ENCODE measurements at regions not wholly inside any gene's neighbourhood (a gene's known extent, or its start where the extent isn't known, plus 50 kb on each side); places are given as distances from the start of the nearest gene placed in this dataset.

DNA sequence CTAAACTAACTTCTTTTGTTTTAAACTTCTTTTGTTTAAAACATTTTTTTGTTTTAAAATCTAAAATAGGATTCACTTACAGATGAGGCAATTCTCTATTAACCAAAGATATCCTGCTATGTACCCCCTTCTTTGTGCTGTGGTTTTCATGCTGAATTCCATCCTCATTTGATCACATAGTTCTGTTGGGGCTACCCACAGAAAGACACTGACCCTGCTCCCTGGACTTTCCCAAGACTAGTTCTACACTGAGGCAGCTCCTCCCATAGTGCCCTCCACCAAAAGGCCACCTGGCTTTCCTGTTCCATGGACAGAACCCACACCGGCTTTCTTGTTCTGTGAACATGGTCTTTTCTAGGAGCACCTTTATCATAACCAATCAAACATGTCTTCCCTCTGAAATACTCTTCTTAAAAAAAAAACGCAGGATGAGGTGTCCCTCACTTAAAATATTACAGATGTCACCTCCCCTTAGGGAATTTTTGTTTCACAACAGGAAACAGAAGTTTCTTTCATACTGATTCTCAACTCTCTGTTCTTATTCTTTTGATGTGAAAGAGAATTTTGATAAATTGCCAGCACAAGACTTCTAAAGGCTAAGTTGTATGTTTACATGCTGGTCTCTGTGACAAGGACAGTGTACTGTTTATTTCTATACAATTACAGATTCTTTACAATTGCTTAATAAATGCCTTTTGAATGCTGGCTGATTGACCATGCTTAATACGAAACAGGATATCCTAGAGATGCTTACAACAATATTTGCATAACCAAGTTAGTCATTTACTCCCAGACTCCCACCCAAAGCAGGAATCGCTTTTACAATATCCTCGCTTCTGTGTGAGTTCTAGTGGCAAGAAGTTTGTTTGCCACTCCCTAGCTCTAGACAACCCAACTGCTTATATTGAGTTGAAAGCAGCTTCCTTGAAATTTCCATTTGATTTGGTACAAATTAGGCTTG lies 300.4 kb downstream of the DTWD2 start:
- DNase-seq: no peak

DNA sequence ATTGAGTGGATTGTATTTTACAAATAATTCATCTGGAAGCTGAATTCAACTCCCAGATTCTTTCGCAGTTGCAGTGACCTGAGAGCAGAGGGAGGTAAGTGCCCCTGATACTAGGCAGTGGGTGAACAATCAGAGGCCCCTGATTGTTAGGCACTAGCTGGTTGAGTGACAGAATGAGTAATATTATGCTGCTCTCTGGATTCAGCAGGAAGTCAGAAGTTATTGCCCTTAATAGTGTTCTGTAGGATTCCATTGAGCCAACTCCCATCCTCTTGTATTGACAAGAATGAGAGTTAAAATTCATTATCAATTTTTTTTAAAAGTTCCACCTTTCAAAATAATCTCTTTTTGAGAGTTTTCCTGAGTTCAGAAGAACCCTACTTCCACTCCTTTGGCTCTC lies 301.2 kb downstream of the DTWD2 start:
- DNase-seq: no peak

DNA sequence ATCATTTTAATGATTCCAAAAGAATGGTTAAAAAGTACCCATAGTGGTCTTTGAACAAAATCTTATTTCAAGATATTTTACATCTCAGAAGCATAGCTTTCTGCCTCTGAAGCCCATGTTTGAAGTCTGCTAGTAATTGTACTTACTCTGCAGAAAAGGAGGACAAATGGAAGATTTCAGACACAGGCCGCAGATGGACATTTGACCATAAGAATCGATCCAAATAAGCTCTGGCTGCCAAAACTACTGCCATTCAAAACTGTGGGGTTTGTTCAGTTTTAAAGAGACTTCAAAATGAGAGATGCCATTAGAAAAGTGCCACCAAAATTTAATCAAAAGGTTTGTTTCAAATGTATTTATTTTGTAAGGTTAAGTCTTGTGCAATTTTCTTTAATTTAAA lies 306.7 kb downstream of the DTWD2 start:
- no peak for DNase-seq

DNA sequence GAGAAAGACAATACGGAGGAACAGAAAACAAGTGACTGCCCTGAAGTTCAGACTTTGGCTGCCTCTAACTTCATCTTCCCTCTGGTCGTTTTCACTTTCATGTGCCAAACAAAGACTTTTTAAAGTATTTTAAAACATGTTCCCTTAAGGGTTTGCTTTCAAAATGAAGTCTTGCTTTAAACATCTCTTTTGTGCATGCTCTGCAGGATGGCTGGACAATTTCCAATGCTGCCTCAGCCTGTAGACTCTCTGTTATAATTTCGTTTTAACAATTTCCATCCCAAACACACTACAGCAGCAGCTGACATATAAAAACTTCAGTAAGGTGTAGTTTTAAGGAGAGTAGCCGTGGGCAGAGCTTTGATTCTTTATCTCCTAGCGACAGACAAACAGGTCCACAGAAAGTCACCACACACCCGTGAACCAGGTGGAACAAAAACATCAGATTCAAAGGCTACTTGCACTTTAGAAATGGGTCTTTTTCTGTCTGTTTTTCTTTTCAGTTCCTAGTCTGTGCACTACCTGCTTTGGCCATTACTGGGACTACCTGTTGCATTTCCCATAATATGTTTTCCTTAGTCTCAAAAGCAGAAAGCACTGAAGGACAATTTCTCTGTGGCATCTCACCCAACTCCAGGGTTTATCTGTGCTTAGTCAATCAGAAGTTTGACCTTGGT lies 308.9 kb downstream of the DTWD2 start:
- DNase-seq: no peak

DNA sequence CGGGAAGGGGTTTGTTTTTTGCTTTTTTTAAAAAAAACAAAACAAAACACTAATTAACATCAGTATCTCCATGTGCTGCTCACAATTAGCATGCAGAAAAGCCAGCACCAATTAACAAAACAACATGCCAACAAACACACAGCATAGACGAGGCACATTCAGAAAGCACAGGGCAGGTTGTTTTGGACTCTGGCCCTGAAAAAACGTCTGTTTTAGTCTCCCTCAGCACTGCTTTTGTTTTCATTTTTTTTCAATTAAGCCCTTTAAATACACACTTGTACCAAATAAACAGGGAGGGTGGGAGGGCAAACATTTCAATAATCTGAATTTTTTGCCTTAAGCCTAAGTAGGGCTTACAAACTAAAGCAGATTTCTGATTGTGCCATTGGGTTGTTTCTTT lies 309.6 kb downstream of the DTWD2 start:
- DNase-seq: no peak

DNA sequence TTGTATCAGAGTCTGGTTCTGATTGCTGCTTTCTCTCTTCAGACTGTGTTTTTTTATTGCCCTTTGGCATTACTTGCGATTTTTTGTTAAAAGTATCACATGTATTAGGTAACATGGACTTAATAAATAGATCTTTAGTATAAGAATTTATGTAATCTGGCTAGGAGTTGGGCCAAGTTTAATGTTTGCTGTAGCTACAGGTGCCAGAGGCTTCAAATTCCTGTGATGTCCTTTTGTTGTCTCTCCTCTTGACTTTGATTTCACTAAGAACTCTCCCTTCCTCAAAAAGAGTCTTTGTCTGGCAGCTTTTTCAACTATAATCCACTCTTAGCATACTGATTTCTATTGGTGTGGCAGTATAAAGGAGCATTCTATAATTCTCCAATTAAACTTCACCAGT lies 313.1 kb downstream of the DTWD2 start:
- no peak for DNase-seq

DNA sequence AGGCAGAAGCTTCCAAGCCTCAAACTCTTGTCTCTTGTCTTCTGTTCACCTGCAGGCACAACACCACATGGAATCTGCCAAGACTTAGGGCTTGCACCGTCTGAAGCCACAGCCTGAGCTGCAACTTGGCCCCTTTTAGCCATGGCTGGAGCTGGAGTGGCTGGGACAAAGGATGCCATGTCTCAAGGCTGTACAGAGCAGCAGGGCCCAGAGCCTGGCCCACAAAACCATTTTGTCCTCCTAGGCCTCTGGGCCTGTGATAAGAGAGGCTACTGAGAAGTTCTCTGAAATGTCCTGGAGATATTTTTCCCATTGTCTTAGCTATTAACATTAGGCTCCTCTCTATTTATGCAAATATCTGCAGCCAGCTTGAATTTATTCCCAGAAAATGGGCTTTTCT lies 330.8 kb downstream of the DTWD2 start:
- no peak for DNase-seq

DNA sequence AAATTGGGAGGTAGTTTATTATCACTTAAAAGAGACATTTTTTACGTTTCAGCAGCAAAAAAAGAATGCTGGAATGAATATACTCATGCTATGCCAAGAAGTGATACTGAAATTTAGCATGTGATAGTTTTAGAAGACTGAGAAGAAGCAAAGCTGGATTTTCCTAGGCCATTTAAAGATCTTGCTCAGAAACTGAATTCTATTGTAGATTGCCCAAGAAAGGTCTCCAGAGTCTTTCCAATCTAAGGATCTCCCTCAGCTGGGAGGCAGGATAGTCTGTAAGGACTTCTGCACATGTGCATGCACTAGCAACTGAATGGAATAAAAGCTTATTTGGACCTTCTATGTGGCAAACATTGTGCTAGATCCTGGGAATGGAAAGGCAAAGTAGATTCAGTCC lies 334.5 kb downstream of the DTWD2 start:
- no peak for DNase-seq

DNA sequence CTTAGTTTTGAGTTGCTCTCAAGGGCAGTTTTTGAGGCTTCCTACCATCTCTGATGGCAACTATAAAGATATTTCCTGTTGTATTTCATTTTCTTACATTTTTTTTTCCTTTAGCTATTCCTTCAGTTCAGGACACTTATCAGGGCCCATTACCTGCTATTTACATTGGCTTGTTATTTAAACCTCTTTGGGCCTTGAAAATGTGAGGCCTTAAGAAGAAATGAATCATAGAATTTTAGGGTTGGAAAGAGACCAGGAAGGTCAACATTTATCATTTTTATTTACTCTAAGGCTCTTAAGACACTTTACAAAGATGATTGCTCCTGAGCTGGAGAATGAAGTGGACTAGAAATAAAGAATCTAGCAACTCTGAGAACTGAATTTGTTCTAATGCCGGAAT lies 335.2 kb downstream of the DTWD2 start:
- no peak for DNase-seq

DNA sequence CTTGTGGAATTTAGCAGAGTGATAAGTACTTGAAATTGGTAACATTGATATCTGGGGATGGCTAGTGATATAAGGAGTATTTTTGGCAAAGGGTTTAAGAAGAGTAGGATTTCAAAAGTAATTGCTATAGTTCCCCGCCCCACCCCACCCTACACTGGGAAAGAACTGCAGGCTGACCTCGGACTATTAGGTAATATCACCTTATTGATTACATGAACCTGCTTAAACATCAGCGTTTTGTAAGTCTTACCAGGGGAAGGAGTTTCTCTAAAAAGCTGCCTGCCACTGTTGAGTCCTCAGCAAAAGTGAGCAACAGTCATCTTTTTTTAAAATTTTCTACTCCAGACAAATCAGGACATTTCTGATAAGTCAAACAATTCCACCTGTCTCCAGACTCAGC lies 337.3 kb downstream of the DTWD2 start:
- no peak for DNase-seq

DNA sequence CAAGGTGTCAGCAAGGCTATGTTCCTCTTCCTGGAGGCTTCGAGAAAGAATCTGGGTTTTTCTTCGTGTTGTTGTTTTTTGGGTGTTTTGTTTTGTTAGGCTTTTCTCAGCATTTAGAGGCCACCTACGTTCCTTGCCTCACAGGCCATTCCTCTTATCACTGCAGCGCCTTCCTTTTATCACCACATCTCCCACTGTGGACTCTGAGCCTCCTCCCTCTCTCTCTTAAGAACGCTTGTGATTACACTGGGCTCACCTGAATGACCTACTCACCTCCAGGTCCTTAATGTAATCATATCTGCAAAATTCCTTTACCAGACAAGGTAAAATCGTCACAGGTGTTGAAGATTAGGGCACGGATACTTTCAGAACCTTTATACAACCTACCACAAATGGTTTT lies 340.8 kb downstream of the DTWD2 start:
- DNase-seq: no peak

DNA sequence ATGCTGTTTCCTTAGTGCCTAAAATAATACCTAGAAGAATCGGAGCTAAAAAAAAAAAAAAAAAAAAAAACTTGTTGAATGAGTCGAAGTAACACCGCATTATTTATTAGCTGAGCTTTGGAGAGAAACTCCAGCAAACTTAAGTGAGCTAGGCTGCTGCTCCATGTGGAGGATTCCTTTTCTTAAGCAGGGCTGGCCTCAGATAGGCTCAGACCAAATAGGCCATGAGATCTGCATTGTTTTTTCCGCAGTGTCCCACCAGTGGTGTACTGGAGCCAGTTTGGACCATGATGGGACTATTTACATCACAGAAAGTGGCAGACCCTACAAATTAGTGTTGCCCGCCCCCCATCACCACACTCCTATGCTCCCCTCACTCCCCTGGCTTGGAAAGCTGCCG lies 341.4 kb downstream of the DTWD2 start:
- no peak for DNase-seq

DNA sequence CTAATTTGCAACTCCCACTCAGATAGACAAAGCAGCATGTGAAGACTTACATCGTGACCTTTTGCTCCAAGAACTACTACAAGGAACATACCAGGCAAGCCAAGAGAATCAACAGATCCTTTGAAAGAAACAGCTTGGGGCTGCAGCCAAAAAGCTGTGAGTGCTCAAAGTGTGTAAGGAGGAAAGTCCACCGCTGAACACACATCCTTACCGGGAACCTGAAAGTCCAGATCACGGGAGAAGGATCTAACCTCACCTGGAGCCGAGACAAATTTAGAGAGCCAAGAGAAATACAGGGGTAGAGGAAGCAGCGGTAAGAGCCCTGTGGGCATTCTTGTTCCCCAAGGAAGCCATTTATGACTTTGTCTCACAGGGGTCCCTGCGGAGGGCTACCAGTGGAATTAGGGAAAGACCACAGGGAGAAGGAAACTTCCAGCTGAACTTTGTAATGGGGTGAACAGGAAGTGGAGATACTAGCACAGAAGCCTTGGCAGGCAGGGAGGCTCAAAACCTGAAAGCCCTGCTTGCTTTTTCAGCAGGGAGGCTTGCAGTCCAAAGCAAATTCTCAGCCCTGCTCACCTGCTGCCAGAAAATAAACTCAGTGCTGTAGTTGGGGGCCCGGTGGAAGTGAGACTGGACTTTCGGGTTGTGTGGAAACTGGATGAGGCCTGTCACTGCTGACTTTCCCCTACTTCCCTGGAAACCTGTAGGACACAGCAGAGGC lies 350.2 kb downstream of the DTWD2 start:
- DNase-seq: no peak

DNA sequence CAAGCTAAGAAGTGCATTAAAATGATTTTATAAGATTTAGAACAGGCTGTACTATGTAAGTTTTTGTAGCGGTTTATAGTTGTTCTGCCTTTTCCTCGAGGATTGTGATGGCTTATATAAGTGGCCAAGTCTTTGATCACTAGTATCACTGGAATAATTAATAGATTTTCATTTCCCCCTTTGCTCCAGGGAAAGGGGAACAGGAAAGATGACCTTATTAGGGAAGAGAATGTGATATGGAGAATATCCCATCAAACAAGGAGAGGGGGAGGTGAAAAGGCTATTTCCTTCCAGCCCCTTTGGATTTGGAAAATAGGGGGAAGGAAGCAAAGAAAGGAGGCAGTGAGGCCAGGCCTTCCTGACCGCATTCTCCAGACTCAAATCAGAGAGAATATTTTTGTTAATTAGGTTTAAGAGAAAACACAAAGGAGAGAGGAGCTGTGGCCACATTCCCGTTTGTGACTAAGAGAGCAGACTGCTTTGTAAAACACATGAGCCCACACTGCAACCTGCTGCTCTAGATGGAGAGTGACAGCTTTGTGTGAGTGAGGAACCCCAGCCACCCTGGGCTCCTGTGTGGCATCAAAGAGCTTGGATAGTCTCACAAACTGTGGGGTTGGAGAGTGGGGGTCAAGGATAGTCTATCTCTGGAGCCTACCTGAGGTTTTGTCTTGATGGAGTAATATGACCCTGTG lies 359.5 kb downstream of the DTWD2 start:
- no peak for DNase-seq

DNA sequence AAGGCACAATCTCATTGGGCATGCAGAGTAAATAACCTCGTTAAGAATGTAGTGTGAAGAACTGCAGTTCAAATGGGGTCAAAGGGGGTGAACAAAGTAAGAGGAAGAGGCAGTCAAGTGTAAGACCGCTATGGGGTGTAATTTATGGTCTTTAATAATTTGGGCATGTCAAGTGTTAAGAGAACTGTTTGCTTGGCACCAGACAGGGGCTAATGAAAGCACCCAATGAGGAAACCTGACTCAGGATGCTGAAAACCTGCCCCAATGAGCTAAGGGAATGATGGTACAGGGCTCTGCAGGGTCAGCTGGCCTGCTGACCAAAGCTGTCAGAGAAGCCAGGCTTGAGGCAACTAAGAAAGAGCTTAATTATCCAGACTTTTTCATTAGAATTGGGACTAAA lies 368.1 kb downstream of the DTWD2 start:
- DNase-seq: no peak

DNA sequence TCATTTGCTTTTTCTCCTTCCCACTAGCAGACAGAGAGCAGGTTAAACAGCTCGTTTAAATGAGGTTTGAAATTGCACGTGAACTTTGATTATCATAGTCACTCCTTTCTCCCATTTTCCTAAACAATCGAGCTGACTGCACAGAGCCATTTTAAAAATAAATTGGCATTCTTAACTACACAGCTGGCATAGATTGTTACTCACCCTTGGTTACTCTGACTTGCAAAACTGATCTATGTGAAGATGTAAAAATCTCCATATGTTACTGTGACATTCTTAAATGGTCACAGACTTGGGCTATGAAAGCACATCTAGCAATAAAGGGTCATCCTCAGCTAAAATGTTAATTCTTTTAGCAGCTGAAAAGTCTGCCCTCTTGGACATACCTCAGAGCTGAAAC lies 368.5 kb downstream of the DTWD2 start:
- DNase-seq: no peak

DNA sequence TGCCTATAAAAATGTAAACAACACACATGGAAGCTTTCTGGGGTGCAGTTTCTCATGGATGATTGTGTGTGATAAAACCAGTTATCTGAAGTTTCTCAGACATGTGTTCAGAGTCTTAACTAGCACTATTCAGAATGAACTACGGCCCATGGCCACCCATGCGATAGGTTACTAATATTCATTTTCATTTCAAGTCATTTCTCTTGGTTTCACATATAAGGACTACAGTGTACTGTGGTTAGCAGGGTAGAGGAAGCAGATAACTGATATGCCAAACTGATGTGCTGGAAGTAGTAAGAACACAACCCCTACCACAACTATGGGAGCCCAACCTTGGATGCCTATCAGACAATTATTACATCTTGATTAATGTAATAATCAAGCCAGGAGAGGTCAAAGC lies 372.1 kb downstream of the DTWD2 start:
- no peak for DNase-seq

DNA sequence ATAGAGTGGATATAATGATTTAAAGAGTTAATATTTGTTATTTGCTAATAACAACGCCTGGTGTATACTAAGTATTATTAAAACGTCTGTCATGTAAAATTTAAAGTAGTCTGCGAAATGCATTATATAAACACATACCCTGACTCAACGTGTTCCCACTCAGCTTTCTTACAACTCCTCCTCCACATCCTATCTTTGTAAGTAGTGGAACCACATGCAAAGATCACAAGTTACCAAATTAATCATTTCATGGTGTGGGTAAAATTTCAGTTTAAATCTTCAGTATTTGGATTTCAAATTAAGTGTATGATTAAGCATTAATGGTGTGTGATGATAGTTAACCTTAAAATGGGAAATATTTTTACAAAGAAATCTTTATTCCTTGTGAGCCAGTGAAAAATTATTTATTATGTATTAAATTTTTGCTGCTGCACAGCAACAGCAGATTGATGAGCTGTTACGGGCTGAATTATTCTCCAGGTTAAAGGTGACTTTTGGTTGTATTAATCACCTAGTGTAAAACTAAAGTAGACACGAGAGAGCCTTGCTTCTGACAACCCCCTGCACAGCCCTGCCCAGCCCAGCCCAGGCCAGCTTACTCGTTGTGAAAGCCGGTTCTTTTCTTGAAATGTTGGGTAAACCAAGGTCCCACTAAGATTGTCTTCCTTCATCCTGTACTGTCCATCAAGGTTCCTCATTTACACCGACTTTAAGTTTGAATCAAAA lies 373.5 kb downstream of the DTWD2 start:
- DNase-seq: no peak

DNA sequence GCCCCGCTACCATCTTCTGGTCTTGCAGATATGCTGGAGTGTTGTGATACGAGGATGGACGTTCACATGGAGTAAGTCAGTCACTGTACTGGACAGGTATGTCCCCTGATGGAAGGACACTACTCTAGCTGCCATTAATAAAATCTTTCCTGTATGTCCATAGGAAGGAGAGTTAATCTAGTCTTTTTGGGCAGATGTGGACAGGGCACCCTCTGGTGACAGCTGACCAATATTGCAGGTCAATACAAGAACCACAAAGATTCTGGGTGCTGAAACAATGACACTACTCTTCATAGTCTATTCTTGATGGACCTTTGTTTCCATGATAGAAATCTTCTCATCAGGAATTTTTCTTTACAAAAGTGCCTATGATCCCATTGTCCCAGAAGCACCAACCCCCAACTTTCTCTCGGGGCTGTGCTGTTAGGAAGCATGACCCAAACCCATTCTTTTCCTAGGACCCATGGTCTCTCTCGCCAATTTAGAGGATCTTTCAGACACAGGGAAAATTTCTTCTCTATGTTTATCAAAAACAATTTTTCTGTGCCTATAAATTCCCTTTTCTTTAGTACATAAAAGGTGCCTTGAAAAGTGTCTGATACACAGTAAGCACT lies 376.9 kb downstream of the DTWD2 start:
- DNase-seq: no peak

DNA sequence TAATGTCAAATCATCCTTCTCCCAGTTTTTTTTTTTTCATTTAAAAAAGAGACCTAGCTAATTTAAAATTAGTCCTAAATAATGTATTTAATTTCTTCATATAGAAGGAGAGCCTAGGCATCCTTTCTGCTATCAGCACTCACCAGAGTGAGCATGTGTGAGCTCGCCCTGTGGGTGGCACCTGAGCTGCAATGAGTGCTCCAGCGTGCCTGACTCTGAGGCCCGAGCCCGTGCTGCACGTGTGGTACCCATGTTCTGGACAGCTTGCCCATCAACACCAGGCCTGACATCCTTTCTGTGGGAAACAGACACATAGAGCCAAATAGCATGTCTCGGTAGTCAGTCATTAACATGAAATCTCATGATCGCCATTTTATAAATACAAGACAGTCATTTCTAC lies 381.4 kb downstream of the DTWD2 start:
- DNase-seq: no peak

DNA sequence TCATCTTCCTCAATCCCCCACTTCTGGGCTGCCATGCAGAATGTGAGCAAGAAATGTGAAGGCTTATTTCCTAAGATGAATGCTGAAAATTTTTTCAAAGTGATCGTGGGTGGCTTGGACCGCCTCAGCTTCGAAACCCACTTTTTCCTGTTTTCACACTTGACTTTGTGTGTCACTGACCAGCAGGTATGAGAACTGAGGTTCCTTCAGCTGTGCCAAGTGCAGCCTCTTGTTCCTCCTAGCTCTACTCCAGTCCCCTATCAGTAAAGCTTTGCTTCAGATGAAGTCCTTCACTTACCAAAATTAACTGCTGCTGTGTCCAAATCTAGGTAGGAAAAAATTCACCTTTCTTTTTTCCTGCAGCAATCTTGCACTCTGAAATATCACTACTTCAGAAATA lies 382.6 kb downstream of the DTWD2 start:
- DNase-seq: no peak

DNA sequence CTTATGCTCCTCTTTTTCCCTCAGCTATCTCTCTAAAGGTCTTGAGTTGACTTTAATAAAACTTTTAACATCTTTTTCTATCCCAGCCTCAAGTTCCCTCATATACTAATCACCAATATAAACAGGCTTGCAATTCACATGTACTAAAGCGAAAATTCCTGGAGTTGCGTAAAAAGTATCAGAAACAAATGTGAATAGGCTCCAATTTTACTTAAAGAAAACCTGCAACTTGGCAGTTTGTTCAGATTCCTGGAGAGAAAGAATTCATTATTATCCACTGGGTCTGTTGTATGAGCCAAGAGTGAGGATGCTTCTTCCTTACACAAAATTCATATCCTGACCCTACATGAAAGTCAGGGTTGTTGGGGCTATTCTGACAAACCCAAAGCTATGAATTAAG lies 384.2 kb downstream of the DTWD2 start:
- DNase-seq: no peak
